NCI-H2171 treated with DMSO at 0.1 percent for 48 hours (cell line): ENCODE measurements at regions not wholly inside any gene's neighbourhood (a gene's known extent, or its start where the extent isn't known, plus 50 kb on each side); places are given as distances from the start of the nearest gene placed in this dataset.

Experiments
- DNase-seq: peaks from one replicate; lab custom pipeline; 2025; lab: John Stamatoyannopoulos, UW

DNA sequence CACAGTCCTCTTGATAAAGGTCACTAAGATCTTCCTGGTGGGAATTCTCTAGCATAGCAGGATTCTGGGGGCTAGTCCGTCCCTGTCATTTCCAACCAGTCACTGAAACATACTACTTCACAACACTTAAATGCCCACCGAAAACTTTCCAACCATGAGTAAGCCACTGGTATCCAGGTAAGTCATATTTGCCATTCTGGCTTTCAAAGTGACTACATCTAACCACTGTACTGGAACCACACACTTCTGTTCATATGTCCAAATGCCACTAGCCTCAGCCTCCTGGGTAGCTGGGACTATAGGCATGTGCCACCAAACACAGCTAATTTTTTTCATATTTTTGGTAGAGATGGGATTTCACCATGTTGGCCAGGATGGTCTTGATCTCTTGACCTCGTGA is 64.3 kb upstream of the VANGL1 start:
- DNase-seq, result no peak

DNA sequence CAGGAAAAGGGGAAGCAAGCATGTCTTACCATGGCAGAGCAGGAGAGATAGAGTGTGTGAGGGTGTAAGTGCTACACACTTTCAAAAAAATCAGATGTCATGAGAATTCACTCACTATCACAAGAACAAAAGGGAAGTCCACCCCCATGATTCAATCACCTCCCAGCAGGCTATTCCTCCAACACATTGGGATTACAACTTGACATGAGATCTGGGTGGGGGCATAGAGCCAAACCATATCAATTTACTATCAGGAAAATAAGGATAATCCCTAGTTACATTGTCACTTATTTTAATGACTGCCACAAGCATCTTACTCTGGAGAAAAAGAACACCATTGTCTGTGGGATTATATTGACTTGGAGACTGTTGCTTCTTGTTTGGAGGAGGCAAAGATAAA is 66.1 kb upstream of the VANGL1 start:
- DNase-seq, result no peak

DNA sequence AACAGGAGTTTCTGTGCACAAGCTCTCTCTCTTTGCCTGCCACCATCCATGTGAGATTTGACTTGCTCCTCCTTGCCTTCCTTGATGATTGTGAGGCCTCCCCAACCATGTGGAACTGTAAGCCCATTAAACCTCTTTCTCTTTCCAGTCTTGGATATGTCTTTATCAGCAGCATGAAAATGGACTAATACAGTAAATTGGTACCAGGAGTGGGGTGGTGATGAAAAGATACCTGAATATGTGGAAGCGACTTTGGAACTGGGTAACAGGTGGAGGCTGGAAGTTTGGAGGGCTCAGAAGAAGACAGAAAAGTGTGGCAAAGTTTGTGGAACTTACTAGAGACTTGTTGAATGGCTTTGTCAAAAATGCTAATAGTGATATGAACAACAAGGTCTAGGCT is 69.1 kb upstream of the VANGL1 start:
- no peak for DNase-seq

DNA sequence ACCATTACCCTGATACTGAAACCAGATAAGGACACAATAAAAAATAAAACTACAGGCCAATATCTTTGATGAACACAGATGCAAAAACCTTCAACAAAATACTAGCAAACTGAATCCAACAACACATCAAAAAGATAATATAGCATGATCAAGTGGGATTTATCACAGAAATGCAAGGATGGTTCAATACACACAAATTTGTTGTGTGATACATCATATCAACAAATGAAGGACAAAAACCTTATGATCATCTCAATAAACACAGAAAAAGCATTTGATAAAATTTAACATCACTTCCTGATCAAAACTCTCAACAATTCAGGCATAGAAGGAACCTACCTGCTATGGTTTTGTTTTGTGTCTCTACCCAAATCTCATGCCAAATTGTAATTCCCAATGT is 74.3 kb upstream of the VANGL1 start:
- no peak for DNase-seq

DNA sequence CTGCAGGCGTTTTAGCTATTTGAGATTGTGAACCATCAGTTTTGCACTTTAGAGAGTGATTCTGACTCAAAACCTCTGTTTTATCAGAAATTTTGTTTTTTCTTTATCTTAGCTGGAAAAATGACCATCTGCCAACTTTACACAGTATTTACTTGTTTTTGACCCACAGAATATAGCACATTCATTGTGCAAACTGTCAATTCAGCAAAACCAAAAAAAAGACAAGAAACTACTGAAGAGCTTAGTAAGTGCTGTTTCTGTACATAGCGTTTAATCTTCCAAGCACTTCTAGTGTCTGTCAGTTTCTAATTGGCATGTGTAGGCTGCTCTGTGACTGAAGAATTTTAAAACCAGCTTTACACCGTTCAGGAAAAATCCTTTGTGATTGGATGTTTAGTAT is 76.0 kb upstream of the VANGL1 start:
- no peak for DNase-seq

DNA sequence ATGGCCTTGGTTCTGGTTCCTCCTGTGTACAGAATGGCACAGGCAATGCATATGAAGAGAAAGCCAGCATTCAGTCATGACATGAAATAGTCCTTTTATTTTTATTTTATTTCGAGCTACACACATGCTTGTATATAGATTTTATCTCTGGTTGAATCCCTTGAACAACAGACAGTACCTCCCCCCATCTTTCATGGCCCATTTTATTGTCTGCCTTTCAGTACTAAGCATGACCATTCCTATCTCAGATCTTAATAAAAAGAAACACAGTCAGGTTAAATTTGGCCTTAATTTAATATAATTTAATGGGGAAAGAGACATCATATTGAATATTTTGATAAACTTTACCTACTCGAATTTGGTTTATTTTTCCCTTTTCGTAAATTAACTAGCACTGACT is 76.4 kb upstream of the VANGL1 start:
- no peak for DNase-seq

DNA sequence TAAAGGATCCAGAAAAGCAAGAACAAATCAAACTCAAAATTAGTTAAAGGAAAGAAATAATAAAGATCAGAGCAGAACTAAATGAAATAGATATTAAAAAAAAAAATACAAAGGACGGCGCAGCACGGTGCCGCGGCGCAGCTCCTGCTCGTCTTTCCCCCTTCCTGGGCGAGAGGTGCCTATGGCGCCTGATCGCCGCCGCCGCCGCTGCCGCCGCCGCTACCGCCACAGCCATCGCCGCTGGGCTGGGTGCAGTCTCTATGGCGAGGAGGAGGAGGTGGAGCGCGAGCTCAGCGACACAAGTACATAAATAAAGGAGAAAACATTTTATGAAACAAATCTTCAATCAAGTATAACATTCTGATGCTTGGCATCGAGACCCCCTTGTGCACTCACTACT is 77.6 kb upstream of the VANGL1 start:
- no peak for DNase-seq

DNA sequence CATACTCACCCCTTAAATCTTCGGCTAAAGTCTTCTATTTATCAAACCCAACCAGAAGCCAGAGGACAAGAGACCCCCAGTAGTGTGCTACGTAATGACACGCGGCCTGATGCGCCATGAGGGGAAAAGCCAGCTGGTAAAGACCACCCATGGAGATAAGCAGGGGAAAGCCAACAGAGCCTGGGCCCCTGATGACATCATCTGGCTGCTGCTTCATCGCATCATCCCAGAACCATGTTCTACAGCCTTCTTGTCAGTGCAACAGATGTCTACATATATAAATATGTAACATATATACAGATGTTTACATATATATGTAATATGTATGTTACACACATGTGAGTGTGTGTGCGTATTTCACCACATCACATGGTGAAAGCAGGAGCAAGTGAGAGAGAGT is 81.7 kb upstream of the VANGL1 start:
- no peak for DNase-seq

DNA sequence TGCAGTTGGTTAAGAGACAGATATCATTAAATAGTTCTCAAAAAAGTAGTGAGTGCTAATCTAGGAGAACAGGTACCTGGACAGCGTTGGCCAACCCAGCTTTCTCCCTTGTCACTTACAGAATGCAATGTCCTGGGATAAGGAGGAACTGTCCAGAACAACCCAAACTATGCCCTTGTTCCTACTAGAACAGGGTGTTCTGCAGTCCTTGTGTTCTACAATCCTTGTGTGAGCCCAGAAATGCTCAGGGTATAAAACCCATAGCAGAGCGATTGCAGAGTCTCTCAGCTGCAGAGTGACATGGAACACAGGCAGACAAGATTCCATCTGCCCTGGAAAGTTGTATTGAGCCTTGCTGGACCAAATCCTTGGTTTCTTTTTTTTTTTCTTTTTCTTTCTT is 83.5 kb upstream of the VANGL1 start:
- no peak for DNase-seq

DNA sequence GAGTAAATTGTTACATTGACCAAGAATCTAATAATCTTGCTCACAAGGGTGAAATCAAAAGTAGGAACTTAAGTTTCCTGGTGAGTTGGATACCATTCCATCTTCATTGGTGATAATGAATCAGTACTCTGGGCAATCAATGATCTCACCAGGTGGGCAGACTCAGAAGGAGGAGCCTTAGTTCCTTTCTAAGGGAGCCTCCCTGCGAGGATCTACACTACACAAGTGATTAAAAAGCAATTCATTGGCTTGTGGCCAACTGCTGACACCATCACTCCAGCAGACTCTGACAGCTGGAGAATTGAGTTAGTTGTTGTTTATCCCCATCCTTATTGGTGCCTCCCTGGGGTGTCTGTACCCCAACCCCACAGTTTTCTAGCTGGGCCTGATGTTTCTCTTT is 84.1 kb upstream of the VANGL1 start:
- DNase-seq, result peak; percentile 70

DNA sequence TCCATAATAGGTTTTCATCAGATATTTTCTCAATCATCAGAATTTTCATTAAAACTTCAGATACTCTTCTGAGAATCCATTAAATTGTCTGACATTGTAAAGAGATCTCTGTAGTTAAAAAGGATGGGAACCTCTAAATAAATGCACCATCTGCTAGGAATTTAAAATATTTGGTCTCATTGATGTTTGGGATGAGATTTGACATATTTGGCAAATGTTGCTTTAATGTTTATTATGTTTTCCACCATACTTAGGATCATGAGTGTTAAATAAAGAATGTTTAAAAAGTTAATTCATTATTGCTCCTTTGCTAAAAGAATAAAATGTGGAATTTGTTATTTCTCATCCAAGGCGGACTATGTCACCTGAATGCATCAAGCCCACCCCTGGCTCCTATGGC is 85.5 kb upstream of the VANGL1 start:
- no peak for DNase-seq

DNA sequence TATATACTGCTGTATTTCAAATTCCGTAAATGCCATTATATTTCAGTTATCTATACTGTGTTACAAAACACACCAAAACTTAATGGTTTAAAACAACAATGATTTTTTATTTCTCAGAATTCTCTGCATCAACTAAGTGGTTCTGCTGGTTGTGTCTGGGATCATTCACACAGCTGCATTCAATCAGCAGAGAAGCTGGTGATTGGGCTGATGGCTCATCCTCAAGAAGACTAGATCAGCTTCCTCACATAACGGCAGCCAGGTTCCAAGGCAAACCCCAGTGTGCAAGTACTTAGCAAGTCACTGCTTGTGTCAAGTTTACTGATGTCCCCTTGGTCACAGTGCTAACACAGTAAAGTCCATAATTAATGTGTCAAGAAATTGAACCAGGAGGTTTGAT is 86.3 kb upstream of the VANGL1 start:
- no peak for DNase-seq

DNA sequence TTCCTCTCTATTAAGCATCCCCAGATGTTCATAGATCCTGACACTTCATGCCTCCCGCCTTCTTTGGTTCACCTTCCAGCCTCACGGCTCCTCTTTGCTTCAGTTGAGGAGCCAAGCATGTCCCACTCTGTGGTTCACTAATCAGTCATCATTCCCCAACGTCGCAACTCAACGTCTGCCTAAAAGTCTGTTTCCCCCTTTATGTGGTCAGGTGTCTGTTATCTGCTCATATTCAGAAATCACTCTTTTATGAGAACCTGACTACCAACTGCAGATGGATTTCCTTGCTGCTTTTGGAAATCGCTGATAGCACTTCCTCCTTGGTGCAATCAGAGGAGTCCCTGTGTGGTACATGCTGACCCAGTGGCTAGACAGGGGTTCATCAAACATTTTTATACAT is 94.1 kb upstream of the VANGL1 start:
- no peak for DNase-seq

DNA sequence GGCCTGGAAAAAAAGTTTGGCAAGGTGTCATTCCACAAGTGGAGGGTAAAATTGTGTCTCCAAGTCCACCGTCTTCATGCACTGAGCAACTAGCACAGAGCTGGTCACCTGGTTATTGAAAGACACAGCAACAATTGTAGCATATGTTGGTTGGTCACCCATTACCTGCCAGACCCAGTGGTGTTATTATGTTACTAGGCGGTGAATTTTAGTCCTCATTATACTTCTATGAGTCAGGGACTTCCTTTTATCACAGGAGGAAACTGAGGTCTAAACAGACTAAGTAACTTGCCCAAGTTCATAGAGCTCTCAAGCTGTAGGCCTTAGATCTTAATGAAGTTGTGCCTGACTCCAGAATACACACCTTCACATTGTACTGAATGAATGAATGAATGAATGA is 94.9 kb upstream of the VANGL1 start:
- DNase-seq, result no peak

DNA sequence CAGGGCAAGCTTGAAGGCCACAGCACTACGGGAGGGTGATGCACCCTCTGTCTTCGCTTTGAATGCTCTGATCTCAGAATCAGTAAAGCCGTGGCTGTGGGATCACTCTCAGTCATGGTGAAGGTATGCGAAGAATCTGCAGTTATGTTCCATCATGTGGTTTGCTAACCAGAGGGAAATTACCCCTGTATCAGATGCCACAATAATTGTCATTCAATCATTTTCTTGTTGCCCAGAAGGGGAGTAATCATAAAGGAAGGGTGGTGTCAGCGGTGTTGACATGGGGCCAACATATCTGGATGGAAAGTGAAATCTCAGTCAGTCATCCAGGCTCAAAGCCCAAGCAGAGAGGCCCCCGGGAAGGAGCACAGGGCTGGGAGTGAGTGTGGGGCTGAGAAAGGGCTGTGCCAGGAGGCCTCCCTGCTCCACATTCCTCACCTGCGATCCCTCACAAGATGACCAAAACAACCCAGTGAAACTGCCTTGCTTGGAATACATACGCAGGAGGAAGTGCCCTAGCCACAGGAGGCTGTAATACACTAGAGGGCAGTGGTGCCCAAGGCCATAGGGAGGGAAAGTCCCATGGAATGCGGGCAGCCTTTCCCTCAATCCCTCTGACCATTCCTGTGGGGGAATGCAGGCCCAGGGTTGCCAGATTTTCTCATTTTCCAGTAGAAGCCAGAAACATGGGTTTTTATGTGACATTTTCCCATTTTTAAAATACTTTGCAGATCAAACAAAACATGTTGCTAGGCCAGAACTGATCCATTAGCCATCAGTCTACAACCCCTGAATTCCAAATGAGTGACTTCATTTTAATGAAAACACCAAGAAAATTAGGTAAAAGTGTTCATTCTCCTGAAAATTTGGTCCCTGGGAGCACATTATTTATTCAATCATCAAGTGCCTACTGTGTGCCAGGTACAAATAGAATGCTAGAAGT is 95.7 kb upstream of the VANGL1 start:
- DNase-seq, result peak; percentile 2

DNA sequence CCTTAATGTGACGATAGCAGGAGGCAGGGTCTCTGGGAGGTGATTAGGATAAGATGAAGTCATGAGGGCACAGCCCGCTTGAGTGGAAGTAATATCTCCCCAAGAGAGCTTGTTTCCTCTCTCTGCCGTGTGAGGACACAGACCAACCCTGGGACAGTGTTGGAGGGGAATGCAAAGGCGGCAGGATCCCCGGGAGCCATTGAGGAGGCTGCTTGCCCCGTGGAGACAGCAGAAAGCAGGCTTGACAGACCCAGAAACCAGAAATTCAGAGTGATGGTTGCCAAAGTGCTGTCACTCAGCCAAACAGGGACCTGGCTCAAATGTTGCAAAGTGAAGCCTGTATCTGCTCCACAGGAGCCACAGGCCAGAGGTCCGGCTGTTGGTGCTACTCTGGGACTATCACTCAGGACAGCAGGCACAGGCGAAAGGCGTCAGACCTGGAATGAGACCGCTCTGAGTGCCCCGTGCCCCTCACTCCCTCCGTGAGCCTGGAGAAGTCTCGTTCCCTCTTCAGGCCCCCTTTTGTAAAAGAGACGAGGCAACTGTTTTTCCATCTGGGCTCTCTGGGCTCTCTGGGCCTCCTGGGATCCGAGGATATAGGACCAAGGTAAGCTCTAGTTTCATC is 96.6 kb upstream of the VANGL1 start:
- no peak for DNase-seq

DNA sequence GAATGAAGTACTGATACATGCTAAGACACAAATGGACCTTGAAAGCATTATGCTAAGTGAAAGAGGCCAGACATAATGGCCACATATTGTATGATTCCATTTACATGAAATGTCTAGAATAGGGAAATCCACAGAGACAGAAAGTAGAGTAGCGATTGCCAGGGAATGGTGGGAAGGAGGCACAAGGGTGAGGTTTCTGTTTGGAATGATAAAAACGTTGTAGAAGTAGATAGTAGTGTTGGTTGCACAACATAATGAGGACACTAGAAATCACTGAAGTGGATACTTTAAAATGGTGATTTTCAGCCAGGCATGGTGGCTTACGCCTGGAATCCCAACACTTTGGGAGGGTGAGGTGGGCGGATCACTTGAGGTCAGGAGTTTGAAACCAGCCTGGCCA is 97.6 kb upstream of the VANGL1 start:
- DNase-seq, result no peak

DNA sequence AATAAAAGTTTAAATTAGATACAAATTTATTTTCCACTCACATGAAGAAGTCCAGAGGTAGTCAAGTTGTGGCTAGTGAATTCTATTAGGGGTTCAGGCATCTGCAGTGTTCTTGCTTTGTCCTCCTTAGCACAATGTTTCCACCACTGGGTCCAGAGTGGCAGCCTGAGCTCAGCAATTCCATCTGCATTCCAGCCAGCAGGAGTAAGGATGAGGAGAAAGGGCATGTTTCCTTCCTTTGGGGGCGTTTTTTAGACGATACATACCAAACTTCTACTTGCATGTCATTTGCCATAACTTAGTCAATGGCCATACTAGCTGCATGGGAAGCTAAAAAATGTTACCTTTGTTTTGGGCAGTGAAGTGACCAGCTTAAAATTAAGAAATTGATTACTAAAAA is 98.5 kb upstream of the VANGL1 start:
- DNase-seq, result no peak

DNA sequence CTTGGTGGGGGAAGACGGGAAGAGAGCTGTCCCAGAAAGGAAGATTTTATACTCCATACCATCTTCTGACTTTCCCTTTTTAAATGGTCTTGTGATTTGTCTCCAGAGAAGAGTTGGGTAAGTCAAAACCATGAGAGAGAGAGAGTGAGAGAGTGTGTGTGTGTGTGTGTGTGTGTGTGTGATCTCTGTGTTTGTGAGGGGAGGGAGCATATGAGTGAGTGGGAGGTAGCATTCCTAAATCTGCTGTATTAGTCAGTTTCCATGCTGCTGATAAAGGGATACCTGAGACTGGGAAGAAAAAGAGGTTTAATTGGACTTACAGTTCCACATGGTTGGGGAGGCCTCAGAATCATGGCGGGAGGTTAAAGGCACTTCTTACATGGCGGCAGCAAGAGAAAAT is 102.0 kb upstream of the VANGL1 start:
- DNase-seq, result no peak

DNA sequence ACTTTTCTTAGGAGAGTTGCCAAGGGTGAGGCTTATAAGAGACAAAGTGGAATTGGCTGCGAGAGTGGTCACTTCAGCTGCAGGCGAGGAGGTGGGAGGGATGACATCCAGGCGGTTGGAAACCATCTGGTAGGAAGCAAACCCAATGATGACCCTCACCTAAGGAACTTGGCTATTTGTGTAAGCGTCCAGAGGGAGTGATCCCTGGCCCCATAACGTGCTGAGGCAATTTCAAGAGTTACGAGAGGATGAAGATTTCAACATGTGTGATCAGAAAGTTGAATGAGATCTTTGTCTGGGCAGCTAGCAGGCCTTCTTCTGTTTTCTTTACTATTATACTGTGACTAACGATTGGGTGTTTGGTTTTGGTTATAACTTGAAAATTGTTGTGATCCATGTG is 102.7 kb upstream of the VANGL1 start:
- no peak for DNase-seq

DNA sequence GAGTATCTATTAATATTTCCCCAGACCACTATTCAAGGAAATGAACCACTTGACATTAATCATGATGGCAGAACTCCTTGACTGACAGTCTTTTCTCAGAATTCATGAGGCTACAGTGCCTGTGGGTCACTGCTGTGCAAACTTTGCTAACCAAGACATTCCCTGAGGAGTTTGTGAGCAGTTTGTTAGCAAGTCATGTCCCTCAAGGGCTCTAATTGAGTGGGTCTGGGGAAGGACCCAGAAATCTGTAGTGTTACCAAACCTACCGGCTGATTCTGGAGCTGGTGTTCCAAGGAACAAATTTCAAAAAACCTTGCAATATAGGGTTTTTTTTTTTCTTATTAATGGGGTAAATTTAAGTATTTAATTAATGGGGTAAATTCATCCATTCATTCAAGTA is 103.2 kb upstream of the VANGL1 start:
- DNase-seq, result no peak

DNA sequence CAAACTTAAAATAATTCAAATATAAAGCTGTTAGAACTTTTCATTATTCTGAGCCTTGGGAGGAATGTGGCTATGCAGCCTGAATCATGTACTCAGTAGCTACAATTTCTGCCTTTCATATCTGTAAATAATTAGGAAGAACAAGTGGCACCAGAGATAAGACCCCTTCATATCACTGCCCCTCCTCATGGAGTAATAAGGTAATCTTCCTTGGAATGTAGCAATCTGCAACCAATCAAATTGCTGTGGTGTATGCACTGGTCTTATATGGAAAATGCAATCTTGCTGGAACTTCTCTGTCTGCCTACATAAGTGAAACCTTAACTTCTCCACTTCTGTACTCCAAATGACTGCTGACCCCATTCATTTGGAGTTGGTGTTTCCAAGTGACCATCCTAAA is 104.4 kb upstream of the VANGL1 start:
- DNase-seq, result no peak

DNA sequence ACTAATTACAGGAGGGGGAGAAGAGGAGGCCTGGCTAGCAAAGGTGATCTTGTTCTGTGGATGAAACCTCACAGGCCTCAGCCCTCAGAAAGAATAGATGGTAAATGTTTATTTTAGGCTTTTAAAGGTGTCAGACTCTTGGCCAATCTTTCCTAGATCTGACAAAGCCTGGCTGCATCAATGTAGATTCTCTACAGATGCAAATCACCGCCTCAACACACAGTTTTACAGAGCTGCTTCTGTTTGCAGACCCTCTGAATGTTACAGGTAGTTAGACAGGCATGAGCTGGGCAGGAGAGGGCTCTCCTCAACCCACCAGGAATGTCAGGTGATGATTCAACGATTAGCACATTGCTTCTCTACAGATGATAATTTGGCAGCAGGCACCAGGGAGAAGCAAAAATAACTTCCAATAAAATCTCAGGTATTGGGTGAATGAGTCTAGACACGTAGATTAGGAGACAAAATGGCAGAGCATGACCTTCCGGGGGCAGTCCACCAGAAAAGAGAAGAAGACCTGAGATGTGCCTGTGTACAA is 105.4 kb upstream of the VANGL1 start:
- DNase-seq, result no peak

DNA sequence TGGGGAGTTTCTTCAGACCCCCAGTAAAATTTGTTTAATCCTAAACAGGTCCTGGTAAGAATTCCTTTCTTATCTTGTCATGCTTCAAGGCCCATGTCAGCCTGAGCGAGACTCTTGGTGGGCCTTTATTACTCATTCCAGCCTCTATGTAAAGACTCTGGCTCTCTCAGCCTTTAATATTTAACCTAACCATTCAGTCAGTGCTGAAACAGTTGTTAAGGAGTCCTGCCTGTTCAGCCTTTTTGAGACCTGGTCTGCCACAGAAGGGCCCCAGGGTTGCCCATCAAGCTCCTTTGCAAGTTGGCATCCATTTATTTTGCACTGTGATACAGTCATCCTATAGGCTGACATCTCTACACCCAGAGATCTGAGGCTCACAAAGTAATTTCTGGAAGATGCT is 107.7 kb upstream of the VANGL1 start:
- DNase-seq, result no peak
